WI38 (cell line): ENCODE measurements at regions not wholly inside any gene's neighbourhood (a gene's known extent, or its start where the extent isn't known, plus 50 kb on each side); places are given as distances from the start of the nearest gene placed in this dataset.
A peak's percentile ranks its signal among the peaks of the same experiment; 100 is the strongest.

Source experiments
- H3K4me3 ChIP-seq: 2 replicates; pipeline ENCODE4 v1.5.1; 2011; ENCODE audit warnings: low read depth, mild to moderate bottlenecking, control low read depth, low read length
- TF ChIP-seq, protein P1 (sequence below): IDR thresholded peaks from 2 replicates; pipeline ENCODE4 v1.5.1; 2012; ENCODE audit warnings: low read depth, mild to moderate bottlenecking, control low read depth, low read length

DNA sequence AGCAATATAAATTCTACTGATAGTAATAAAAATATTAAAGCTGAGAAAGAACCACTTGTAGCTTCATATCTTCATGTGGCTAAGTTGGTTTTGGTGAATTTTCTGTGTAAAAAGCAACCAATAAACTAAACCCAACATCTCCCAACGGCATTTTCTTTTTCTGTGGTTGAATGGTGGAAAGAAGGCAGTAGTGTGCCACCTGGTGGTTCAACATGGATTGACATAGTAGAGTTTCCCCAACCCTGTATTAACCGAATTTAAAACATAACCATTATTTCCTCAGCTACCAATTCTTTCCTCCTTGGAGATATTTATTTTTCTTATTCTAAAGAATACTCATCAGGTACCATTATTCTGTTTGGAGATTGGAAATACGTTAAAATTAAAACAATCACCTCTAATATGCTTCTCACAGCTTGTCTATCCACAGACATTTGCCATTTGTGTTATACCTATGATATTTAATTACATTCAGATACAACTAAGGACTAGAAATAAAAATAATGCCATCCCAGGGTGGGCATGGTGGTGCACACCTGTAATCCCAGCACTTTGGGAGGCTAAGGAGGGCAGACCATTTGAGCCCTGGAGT lies 117.1 kb upstream of the EEF1E1 start:
- H3K4me3 ChIP-seq: no peak overlapping the region
- TF ChIP-seq, protein P1, sequence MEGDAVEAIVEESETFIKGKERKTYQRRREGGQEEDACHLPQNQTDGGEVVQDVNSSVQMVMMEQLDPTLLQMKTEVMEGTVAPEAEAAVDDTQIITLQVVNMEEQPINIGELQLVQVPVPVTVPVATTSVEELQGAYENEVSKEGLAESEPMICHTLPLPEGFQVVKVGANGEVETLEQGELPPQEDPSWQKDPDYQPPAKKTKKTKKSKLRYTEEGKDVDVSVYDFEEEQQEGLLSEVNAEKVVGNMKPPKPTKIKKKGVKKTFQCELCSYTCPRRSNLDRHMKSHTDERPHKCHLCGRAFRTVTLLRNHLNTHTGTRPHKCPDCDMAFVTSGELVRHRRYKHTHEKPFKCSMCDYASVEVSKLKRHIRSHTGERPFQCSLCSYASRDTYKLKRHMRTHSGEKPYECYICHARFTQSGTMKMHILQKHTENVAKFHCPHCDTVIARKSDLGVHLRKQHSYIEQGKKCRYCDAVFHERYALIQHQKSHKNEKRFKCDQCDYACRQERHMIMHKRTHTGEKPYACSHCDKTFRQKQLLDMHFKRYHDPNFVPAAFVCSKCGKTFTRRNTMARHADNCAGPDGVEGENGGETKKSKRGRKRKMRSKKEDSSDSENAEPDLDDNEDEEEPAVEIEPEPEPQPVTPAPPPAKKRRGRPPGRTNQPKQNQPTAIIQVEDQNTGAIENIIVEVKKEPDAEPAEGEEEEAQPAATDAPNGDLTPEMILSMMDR: peak; percentile 34; the same call in 1 of the 2 replicates

DNA sequence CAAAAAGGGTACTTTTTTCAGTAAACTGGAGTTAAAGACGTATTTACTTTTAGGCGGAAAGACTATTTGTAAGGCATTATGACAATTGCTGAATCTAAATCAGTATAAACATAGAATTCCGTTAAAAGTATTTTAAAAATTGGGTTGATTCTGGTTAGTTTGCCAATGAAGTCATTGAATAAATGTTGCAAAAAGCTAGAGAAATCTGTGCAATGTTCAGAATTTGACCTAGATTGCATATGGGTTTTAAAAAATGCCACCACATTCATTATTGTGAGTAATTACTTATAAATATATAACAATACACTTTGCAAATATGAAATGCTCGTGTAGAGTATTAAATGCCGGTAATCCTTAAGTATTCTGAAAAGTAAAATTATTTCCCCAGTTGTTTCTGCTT lies 116.5 kb upstream of the EEF1E1 start:
- TF ChIP-seq, protein P1: no peak

GRCh38 chr6:8215631-8216030 lies 113.3 kb upstream of the EEF1E1 start:
- no peak overlapping the region for H3K4me3 ChIP-seq
- TF ChIP-seq, protein P1: no peak

More for the DNA sequence above, 116.5 kb upstream of the EEF1E1 start:
- H3K4me3 ChIP-seq: no peak overlapping the region

DNA sequence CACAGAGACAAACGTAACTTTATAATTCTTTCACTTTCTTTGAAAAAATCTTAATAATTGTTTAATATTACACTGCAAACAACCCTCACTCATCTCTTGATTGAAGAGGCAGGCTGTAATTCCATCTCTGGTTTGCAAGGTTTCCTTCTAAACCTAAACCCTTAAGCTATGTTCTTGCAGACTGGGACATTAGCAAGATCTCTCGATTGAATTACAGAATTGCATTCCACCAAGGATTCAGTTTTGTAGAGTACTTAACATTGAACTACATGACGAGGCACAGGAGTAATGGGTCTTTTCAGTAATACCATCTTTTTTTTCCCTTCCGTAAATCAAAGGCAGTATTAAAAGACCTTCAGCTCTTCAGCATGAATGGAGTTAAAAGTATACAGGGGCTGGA lies 111.6 kb upstream of the EEF1E1 start:
- no peak overlapping the region for H3K4me3 ChIP-seq
- TF ChIP-seq, protein P1: no peak

DNA sequence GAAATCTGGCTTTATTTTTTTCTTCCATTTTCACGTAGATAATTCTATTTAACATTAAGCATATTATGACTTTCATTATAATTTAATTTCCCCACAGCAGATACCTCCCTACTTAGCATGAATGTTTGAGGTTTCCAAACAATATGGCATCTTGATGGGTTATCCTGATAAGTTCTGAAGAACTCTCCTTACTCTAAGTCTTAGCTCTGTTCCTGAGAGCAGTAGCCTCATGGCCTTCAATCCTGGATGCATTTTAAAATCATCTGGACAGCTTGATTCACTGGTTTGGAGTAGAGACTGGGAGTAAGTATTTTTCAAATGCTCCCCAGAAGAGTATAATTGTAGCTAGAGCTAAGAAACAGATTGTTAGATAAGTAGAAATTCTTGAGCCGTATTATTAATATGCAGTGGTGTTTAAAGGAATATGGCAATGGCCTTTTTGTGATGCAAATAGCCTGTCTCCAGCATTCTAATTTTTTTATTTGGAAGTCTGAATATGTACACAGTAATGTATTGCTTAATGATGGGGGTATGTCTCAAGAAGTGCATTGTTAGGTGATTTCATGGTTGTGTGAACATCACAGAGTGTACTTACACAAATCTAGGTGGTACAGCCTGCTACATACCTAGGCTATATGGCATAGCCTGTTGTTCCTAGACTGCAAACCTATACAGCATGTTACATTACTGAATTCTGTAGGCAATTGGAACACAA lies 110.5 kb upstream of the EEF1E1 start:
- TF ChIP-seq, protein P1: no peak
- H3K4me3 ChIP-seq: no peak overlapping the region

DNA sequence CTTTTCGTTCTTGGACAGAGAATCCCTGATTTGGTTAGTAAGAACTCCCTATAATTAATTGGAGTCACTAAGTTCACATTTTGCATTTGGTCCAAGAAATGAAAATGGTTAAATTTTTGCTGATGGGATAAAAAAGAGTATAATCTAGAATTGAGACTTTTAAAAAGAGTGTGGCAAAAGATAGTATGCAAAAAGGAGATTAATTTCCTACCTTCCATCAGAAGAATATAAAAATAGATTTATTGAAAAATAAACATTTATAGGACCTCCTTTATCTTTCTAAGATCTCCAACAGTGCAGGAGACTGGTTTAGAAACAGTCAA lies 105.5 kb upstream of the EEF1E1 start:
- TF ChIP-seq, protein P1: no peak
- no peak overlapping the region for H3K4me3 ChIP-seq

DNA sequence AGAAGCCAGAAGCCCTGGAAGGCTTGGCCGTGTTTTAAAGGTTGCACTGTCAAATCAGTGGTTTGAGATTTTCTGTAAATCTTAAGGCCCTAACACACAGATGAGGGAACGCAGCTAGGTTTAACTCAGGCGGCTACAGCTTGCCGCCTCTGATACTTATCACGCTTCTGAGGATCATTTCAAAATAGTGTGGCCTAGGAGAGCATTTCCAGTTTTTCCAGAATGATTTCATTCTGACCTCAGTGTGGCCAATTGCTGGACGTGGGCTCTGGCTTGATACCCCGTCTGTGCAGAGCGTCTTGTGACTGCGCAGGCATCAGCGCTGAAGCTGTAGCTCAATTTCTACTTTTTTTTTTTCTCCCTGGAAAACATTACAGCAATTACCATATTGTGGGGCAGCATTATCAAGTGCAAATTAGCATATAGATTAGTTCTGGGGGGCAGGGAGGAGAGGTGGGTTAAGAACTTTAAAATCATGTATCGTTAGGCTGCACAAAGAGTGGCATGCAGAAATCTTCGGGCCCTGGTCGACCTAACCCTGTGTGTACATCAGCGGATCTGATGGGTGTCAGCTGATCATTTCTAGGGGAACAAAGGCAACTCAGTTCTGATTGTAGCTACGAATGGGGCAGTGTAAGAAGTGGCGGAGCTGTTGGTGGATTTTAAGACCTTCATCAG lies 105.0 kb upstream of the EEF1E1 start:
- TF ChIP-seq, protein P1: no peak
- H3K4me3 ChIP-seq: no peak overlapping the region
